HG03103 (cell line): ENCODE measurements at regions not wholly inside any gene's neighbourhood (a gene's known extent, or its start where the extent isn't known, plus 50 kb on each side); places are given as distances from the start of the nearest gene placed in this dataset.
A peak's percentile ranks its signal among the peaks of the same experiment; 100 is the strongest.
"Not testable (repeated sequence)": the region's sequence is repeated elsewhere in the genome, so short reads cannot be mapped to it uniquely, and the experiment has no call there.

Source experiments
- ATAC-seq: cut with Tn5 transposase; IDR thresholded peaks from one replicate; pipeline ENCODE4 v1.9.1; 2021; ENCODE audit warnings: low read depth; ENCODE audit not compliant: unreplicated experiment

DNA sequence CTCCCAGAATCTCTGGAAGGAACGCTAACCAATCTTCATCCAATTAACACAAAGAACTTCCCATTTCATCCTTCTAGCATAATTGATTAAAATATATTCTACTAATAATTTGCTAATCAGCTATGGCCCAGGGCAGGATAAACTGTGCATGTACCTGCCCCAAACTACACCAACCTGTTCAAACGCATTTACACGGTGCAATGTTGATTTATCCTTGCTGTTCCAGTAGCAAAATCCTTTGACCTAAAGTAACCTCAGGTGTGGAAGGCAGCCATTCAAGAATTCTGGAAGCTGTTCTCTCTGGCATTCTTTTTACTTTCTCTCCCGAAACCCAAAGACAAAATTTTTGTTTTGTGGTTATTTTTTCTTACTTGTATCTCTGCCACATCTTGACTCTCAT is 309.4 kb downstream of the ZNF674 start:
- ATAC-seq: no peak

DNA sequence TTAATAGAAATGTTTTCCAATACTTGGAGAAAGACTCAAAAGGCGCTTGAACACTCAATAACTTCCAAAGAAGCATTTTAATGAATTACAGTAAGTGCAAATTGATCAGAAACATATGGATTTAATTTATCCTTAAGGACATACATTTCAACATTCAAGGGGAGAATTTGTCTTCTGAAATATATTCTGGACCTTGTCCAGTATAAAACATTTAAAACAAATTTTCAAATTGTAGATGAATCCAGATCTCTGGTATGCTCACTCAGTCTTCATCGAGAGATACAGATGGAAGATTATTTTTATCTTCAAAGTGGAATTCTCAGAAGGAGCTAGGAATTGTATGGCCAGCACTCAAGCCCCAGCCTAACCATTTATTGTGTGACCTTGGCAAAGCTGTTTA is 310.4 kb downstream of the ZNF674 start:
- ATAC-seq: no peak

DNA sequence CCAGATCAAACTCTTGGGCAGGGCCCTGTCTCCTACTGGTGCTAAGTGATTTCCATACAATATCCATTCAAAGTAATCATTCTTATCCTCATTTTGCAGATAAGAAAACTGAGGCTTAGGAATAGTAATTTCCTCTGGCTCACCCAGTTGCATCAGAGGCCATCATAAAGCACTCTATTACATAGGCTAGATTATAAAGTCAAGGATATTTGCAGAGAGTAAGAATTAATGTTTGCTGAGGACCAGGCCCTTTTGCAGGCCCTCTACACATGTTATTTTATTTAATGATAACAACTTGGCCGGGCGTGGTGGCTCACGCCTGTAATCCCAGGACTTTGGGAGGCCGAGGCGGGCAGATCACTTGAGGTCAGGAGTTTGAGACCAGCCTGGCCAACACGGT is 316.8 kb downstream of the ZNF674 start:
- ATAC-seq: no peak

DNA sequence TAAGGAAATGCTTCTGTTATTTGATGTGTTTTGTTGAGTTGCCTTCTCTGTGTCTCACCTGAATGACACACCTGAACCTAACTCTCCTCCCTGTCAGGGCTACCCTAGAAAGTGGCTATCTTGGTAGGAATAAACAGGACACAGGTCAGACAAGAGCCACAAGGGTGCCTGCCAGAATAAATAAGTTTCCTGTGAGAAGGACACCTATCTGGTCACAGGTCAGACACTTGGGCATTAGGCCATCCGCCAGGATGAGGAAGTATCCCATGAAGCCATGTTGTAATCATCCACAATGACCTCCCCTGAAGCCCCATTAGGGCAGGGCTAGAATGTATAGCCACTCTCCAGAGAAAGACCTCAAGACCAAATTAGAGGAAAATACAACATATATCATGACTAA is 318.8 kb downstream of the ZNF674 start:
- no peak for ATAC-seq

DNA sequence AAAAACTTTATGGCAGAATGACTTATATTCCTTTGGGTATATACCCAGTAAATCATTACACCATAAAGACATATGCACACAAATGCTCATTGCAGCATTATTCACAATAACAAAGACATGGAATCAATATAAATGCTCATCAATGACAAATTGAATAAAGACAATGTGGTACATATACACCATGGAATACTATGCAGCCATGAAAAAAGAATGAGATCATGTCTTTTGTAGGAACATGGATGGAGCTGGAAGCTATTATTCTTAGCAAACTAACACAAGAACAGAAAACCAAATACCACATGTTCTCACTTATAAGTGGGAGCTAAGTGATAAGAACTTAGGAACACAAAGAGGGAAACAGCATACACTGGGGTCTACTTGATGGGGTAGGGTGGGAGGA is 321.7 kb downstream of the ZNF674 start:
- ATAC-seq: not testable (repeated sequence)

DNA sequence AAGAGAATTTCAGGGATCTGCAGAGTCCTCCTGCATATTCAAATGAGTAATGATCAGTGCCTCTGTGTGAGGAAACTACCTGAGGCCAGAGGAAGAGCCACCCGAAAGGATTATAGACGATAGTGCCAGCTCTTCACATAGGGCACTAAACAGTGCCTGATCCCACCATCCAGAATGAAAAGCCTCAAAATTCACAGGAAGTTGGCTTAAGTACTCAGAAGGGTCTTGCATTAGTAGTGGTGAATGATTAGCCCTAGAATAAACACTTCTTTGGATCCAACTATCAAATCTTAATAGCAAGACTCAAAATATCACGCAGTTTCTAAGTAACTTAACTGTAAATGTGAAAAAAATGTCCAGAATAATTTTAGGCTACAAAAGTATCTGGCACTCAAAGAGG is 324.4 kb downstream of the ZNF674 start:
- ATAC-seq: no peak

DNA sequence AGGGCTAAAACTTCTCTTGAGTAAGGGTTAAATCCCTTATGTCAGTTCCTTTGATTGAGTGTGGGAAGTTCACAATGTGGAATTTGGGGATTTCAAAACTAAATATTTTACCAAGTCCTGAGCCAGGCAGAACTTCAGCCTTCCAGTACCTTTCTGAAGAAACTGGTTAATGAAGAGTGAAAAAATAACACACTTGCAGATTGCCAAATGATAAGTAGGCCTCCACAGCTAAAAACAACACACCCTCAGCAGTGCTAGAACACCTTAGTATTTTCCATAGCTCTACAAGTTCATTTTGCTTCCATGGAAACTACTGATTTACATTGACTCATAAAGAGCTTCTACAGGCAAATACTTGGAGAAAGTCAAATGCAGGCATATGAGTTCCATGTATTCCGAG is 326.8 kb downstream of the ZNF674 start:
- no peak for ATAC-seq

DNA sequence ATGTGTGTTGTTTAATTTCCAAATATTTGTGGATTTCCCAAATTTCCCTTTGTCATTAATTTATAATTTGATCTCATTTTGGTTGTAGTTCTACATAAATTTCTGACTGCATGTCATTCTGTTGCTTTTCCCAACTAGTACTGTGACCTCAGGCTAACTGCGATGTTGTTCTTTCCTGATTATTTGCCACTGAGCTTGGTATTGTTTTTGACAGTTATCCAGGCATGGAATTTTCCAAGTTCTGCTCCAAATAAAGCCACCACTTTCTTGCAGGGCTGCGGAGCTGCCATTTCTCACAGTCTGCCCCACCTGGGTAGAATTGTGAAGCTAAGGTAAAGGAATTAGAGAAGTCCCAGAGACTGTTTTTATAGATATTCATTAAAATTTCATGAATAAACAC is 328.8 kb downstream of the ZNF674 start:
- no peak for ATAC-seq

DNA sequence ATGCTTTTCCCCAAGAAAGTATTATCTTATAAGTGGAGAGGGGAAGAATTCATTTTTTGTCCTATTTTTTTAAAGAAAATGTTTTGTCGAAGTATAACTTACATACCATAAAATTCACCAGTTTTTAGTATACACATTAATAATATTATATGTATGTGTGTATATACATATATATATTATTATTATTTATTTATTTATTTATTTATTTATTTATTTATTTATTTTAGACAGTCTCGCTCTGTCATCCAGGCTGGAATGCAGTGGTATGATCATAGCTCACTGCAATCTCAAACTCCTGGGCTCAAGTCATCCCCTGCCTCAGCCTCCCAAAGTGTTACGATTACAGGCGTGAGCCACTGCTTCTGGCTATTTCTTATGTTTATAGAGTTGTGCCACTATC is 334.1 kb downstream of the ZNF674 start:
- ATAC-seq: no peak

DNA sequence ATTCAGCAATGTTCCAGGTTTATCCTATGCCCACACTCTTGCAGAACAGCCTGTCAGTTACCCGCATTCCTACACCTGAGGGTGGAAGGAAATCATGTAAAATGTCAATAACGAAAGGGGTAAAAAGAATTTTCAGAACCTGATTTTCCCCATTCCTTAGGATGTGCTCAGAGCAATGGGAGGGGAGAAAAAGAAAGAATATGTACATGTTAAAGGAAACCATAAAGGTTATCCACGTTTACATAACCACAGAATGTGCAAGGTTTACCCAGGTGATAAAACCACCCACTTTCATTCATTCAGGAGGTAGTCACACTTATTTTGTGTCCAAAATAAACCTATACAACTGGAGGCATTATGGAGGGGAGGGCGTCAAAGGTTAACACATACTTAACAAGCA is 335.5 kb downstream of the ZNF674 start:
- no peak for ATAC-seq

DNA sequence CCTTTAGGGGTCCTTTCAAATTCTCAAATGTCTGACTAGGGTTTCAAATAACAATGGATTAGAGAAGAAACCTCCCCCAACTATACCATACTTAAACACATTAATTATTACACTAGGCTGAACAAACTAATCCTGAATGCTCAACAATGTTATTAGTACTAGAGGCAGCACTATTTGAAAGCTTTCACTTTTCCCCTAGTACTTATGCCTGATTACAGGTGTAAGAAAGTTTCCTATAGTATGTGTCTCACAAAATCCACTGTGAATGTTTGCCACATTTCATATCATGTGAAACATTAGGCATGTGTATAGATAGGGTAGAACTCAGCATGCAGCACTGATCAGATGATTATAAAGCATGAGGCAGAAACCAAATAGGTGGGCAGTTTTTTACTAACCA is 336.2 kb downstream of the ZNF674 start:
- ATAC-seq: no peak

DNA sequence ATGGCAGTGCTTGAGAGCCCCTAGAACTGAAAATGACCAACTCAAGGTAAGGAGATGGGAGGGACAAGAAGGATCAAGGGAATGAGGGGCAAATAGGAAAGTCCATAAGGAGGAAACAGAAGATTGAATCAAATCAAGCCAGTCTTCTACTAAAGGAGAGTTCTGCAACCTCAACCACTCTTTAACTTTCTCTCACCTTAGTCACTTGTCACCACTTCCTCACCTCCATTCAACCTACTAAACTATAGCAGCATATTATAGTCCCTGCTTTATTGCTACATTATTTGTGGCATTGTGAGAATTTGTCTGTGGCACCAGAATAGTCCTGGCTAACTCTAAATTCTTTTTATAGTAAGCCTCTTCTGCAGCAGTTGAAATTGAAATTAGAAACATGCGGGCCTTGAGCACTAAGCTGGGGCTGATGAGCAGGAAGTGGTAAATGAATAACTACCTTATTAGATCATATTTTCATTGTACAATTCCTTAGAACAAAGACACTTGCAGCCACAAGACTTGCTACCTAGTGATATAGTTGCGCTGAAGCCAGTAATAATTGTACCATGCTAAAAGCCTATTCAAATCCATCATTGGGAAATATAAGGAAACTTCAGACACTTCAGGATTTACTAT is 336.9 kb downstream of the ZNF674 start:
- no peak for ATAC-seq

DNA sequence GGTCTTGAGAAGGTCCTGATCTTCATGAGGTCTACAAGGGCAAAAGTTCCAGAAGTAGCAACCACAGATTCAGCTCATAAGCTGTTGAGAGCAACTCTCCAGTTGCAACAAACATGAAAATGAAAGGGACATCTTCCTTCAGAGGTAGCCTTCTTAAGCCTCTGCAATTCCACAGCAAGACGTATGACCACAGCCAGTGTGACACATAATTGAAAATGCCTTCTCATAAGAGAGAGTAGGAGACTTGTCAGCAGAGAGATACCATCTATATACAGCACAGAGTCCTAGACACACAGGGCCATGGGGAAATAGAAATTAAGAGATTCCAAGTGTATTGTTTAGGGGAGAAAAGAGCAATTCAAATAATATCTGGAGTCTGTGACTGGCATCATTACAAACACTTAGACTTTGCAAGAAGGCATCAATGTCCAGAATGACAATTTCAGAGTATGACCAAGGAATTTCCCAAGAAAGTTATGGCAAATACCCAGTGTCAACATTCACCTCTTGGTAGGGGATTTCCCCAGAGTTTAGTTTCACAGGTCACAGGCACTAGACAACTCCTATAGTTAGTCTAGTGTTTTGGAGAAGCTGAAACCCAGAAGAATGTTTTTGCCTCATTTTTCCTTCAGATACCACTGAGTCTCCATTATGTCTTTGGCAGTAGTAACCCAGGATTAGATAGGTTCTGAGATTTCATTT is 340.3 kb downstream of the ZNF674 start:
- ATAC-seq: no peak

DNA sequence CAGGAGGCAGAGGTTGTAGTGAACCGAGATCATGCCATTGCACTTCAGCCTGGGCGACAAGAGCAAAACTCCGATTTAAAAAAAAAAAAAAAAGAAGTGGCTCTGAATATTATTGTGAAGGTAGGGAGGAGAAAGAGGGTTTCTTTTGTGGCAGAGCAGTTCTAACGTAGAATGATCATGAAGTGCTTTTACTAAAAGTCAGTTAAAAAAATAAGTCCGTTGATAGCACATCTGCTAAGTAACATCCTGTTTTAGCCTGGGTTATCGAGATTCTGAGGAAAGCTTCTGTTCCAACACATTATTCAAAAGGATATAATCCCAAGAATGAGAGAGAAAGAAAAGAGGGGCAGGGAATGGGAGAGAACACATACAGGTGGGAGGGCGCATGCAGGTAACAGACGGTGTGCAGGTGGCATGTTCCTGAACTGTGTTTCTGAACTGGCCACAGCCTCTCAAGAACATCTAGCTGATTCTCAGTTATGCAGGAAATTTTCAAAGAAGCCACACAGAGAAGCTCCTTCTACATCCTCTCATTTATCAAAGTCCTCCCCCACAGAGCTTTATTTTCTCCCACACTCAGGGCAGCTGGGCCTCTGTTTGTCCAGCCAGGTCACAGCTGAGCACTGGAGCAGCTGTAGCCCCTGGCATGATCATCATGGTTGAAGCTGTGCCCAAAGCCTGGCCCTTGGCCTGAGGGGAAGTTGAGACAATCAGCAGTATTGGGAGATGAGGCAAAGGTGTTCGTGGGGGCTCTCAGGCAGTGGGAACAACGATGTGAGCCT is 342.3 kb downstream of the ZNF674 start:
- no peak for ATAC-seq

DNA sequence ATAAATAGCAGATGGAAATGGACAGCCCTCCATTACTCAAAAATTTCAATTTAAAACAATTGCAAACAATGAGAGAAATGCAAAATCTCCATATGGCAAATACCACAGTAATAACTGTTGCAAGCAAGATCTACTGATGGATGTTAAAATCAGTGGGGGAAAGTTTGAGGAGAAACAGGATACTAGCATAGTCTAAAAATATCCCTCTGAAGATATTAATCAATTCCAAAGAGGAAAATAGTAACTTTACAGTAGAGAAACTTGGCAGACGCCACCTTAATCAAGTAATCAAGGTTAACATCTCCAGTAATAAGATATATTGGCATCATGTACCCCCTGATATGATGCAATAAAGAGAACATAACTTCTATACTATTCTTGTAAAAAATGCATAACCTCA is 344.8 kb downstream of the ZNF674 start:
- no peak for ATAC-seq

DNA sequence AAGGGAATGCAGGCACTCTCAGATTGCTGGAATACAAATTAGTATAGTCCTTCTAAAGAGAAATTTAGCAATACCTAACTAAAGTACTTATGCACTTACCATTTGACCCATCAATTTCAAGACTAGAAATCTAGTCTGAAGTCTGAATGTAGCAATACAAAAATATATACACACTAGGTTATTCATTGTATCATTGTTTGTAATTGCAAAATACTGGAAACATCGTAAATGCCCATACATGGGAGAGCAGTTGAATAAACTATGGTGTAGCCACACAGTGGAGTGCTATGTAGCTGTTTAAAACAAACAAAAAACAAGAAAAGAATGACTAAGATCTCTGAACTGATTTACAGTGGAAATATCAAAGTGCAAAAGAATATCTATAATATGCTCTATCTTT is 346.4 kb downstream of the ZNF674 start:
- no peak for ATAC-seq

DNA sequence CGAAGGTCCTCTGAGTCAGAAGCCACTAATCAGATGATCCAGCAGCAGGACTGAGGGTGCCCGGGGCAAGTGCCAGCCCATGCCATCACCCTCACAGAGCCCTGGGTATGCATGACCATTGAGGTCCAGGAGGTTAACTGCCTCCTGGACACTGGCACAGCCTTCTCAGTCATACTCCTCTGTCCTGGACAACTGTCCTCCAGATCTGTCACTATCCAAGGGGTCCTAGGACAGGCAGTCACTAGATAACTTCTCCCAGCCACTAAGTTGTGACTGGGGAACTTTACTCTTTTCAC is 358.5 kb downstream of the ZNF674 start:
- ATAC-seq: not testable (repeated sequence)

DNA sequence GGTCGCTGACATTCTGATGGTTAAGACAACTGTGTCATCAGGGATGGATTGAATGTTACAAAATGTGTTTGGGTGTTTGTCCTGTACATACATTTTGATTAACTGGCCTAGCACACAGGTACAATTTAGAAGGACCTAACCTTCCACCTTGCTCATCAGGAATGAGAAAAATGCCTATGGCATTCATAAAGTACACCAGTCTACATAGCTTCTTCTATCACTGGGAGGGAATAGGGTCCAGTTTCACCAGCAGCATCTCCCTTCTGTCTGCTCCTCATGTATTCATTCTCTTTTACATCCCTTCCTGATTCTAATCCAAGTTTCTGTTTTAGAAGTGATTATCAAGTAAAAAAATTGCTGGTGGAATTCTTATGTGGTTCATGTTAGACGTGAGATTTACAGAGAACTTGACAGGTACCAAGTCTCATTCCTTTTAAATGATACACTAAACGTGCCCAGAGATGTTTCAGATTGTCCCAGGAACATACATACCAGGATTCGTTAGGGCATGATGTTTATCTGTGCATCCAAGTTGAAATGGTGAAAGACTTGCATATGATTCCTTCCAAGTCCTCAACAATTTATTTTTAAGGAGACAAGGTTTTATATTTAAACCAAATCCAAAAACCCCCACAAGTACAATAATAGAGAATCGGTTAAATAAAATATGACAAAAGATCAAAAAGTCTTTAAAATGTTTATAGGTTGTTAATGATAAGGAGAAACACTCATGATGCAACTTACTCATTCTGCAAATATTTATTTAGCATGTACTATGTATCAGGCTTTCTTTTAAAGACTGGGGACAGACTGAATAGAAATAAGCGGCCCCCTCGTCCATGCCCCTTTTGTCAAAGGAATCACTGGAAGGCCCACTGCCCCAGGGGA is 359.1 kb downstream of the ZNF674 start:
- no peak for ATAC-seq

DNA sequence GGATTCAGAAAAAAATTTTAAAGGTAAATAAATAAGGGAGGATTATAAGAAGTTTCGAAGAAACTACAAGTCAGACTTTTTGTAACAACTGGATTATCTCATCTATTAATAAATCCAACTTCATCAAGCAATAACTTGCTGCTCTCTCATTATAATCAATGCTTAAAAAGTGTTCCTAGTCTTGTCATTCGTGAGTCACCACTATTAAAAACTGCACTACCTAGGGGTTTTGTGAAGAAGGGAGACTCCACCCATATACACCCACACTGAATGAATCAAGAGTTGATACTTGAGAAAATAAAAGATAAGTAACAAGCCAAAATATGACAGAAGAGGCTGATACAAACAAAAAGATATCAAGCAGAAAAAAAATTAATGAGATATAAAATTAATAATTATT is 360.5 kb downstream of the ZNF674 start:
- ATAC-seq: no peak

DNA sequence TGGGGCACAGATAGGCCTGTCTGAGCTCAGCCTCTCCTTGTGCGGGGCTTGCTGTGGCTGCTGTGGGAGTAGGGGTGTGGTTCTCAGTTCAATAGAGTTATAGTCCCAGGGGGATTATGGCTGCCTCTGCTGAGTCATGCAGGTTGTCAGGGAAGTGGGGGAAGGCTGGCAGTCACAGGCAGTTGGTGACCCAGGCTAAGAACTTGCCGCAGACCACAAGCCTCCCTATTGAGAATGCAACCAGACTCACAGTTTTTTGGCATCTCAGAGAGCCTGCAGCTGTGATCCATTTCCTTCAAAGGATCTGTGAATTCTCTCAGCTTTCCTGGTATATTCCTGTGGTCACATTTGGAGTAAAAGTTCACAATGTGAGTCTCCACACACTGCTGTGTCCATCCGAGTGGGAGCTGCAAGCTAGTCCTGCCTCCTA is 364.9 kb downstream of the ZNF674 start:
- ATAC-seq: peak; percentile 89

DNA sequence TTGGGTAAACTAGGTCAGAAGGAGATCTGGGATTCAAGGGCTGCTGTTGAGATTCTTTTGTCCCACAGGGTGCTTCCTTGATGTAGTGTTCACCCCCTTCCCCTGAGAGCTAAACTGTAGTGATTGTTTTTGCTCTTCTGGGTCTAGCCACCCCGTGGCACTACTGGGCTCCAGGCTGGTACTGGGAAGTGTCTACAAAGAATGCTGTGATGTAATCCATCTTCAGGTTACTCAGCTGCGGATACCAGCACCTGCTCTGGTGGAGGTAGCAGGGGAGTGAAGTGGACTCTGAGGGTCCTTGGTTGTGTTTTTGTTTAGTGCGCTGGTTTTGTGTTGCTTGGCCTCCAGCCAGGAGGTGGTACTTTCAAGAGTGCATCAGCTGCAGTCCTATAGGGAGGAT is 365.5 kb downstream of the ZNF674 start:
- ATAC-seq: no peak
